ENCODE measurements at regions not wholly inside any gene's neighbourhood (a gene's known extent, or its start where the extent isn't known, plus 50 kb on each side); places are given as distances from the start of the nearest gene placed in this dataset.

GRCh38 chr10:117924820-117925219, 121.9 kb downstream of the RAB11FIP2 start:
- Histone ChIP-seq H3K27ac (ENCODE audit: control insufficient read depth, insufficient read depth) (no peak overlapping the region), H4K20me1 (ENCODE audit: control insufficient read depth, insufficient read depth) (no peaks in the 10 kb centered on the region), H3K27me3 (replicated peaks in 1 of 2; ENCODE audit: control insufficient read depth in 2 of 2, insufficient read depth in 2 of 2, low read length in 1 of 2) (no peaks in the 10 kb centered on the region), H3K4me2 (ENCODE audit: control insufficient read depth, insufficient read depth) (no peak overlapping the region), H2AFZ (ENCODE audit: control insufficient read depth, low read depth, low read length) (no peak overlapping the region), H3K9me3 (replicated peaks; ENCODE audit: control insufficient read depth, insufficient read depth, low read length) (no peaks in the 10 kb centered on the region), H3K79me2 (ENCODE audit: control insufficient read depth, insufficient read depth, low read length) (no peaks in the 10 kb centered on the region), H3K4me3 (no peak overlapping the region), H3K36me3 (ENCODE audit: control insufficient read depth in 2 of 2, insufficient read depth in 2 of 2, low read length in 1 of 2) (no peaks in the 10 kb centered on the region), H3K4me1 (ENCODE audit: control insufficient read depth, insufficient read depth, low read length) (no peaks in the 10 kb centered on the region), H3K9ac (ENCODE audit: control insufficient read depth, insufficient read depth, low read length) (no peak overlapping the region)
- WGBS (ENCODE audit: insufficient coverage, insufficient replicate concordance, low lambda C conversion rate, missing lambda C conversion rate), result 59% methylated on average over 8 of the region's 8 CpGs
- no TSS peak for BruUV-seq (replicated peaks)
- RAD21 ChIA-PET (ENCODE audit: unreplicated experiment), result no interaction called here
- in situ Hi-C loops (cut with MboI) (no loop called here), intact Hi-C loops (cut with micrococcal nuclease; ENCODE audit: unreplicated experiment) (no loop called here)
- CTCF ChIA-PET, result no interaction called here
- ATAC-seq, result no peak
- SMC1A ChIA-PET (ENCODE audit: uncharacterized antibody, unreplicated experiment), result interaction anchor here (0.9 kb wide), 1 partner anchor 13 kb away, joined by 3 read pairs; no protein-coding TSS in a partner anchor
- DNase-seq (ENCODE audit: low read depth, low spot score), result no peak
- POLR2A ChIA-PET, result no interaction called here
- FAIRE-seq, result no peak
- TF ChIP-seq NFIC (IDR thresholded peaks at IDR 0.05; ENCODE audit: low read depth, low read length), result no peak
- TF ChIP-seq BCL3 (IDR thresholded peaks at IDR 0.05; ENCODE audit: borderline replicate concordance, insufficient read depth, low read depth, low read length, poor library complexity, severe bottlenecking), result peak; percentile 84

GRCh38 chr10:117925369-117925768, 121.4 kb downstream of the RAB11FIP2 start:
- intact Hi-C loops (cut with micrococcal nuclease; ENCODE audit: unreplicated experiment), result no loop called here
- Histone ChIP-seq H3K79me2 (ENCODE audit: control insufficient read depth, insufficient read depth, low read length) (no peaks in the 10 kb centered on the region), H3K27me3 (replicated peaks in 1 of 2; ENCODE audit: control insufficient read depth in 2 of 2, insufficient read depth in 2 of 2, low read length in 1 of 2) (no peaks in the 10 kb centered on the region), H3K4me3 (no peak overlapping the region), H3K4me1 (ENCODE audit: control insufficient read depth, insufficient read depth, low read length) (no peaks in the 10 kb centered on the region), H4K20me1 (ENCODE audit: control insufficient read depth, insufficient read depth) (no peaks in the 10 kb centered on the region), H3K4me2 (ENCODE audit: control insufficient read depth, insufficient read depth) (no peak overlapping the region), H3K27ac (ENCODE audit: control insufficient read depth, insufficient read depth) (no peak overlapping the region), H3K36me3 (ENCODE audit: control insufficient read depth in 2 of 2, insufficient read depth in 2 of 2, low read length in 1 of 2) (no peaks in the 10 kb centered on the region), H2AFZ (ENCODE audit: control insufficient read depth, low read depth, low read length) (no peak overlapping the region), H3K9me3 (replicated peaks; ENCODE audit: control insufficient read depth, insufficient read depth, low read length) (no peaks in the 10 kb centered on the region), H3K9ac (ENCODE audit: control insufficient read depth, insufficient read depth, low read length) (no peak overlapping the region)
- FAIRE-seq (no peak), DNase-seq (ENCODE audit: low read depth, low spot score) (no peak), ATAC-seq (no peak)
- POLR2A ChIA-PET, result no interaction called here
- SMC1A ChIA-PET (ENCODE audit: uncharacterized antibody, unreplicated experiment), result interaction anchor here (0.9 kb wide), 1 partner anchor 12 kb away, joined by 3 read pairs; no protein-coding TSS in a partner anchor
- RAD21 ChIA-PET (ENCODE audit: unreplicated experiment), result no interaction called here
- in situ Hi-C loops (cut with MboI), result no loop called here
- CTCF ChIA-PET, result no interaction called here
- WGBS (ENCODE audit: insufficient coverage, insufficient replicate concordance, low lambda C conversion rate, missing lambda C conversion rate), result 60% methylated on average over 6 of the region's 6 CpGs
- BruUV-seq (replicated peaks), result no TSS peak
- TF ChIP-seq ZNF687 (IDR thresholded peaks at IDR 0.05), result no peak
- no peak for TF ChIP-seq PML (IDR thresholded peaks at IDR 0.05; ENCODE audit: low read length)
- no peak for TF ChIP-seq SUZ12 (IDR thresholded peaks at IDR 0.05; ENCODE audit: unreplicated experiment)
- TF ChIP-seq TCF12 (IDR thresholded peaks at IDR 0.05; ENCODE audit: low read depth, low read length), result no peak
- no peak for TF ChIP-seq ZNF207 (IDR thresholded peaks at IDR 0.05; ENCODE audit: borderline replicate concordance)
- TF ChIP-seq POLR2AphosphoS5 (IDR thresholded peaks at IDR 0.05; ENCODE audit: low read length), result no peak

Data from GM12878 (cell line).